Hepatocyte (in vitro differentiated cells): ENCODE measurements at regions not wholly inside any gene's neighbourhood (a gene's known extent, or its start where the extent isn't known, plus 50 kb on each side); places are given as distances from the start of the nearest gene placed in this dataset.

Source experiments
- EZH2 ChIP-seq: fragments of 200-600 bp; sonication (generic); IDR thresholded peaks from 2 replicates; pipeline ENCODE4 v1.6.1; 2016; ENCODE audit warnings: antibody characterized with exemption, mild to moderate bottlenecking, borderline replicate concordance
- EZH2phosphoT487 ChIP-seq: fragments of 200-600 bp; sonication (generic); IDR thresholded peaks from one replicate; pipeline ENCODE4 v1.6.1; 2018; ENCODE audit warnings: antibody characterized with exemption, mild to moderate bottlenecking, low read depth, moderate library complexity; ENCODE audit not compliant: unreplicated experiment, severe bottlenecking
- TF ChIP-seq, protein P1 (sequence below): fragments of 200-600 bp; sonication (generic); IDR thresholded peaks from 2 replicates; pipeline ENCODE4 v1.5.1; 2016; ENCODE audit warnings: antibody characterized with exemption, mild to moderate bottlenecking; ENCODE audit not compliant: poor library complexity

DNA sequence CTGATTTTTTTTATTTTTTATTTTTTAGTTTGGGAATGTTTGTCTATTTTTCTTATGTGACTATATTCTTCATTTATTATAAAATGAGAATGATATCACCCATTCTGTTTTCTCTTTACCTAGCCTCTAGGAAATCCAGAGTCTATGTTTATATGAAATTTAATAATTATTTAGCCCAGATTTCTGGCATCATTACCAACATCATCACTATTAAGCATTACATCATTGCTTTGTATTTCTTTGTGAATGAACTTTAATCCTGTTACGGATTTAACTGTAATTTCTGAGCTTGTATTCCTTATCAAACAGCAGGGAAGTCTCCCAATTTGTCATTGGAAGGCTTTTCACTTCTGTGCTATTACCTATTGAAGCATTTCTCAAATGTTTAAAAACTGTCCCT is 72.7 kb upstream of the NOX3 start:
- TF ChIP-seq, protein P1, sequence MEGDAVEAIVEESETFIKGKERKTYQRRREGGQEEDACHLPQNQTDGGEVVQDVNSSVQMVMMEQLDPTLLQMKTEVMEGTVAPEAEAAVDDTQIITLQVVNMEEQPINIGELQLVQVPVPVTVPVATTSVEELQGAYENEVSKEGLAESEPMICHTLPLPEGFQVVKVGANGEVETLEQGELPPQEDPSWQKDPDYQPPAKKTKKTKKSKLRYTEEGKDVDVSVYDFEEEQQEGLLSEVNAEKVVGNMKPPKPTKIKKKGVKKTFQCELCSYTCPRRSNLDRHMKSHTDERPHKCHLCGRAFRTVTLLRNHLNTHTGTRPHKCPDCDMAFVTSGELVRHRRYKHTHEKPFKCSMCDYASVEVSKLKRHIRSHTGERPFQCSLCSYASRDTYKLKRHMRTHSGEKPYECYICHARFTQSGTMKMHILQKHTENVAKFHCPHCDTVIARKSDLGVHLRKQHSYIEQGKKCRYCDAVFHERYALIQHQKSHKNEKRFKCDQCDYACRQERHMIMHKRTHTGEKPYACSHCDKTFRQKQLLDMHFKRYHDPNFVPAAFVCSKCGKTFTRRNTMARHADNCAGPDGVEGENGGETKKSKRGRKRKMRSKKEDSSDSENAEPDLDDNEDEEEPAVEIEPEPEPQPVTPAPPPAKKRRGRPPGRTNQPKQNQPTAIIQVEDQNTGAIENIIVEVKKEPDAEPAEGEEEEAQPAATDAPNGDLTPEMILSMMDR, result no peak
- TF ChIP-seq EZH2 (no peak), EZH2phosphoT487 (no peak)
